ENCODE measurements at regions not wholly inside any gene's neighbourhood (a gene's known extent, or its start where the extent isn't known, plus 50 kb on each side); places are given as distances from the start of the nearest gene placed in this dataset.
"Not testable (repeated sequence)": the region's sequence is repeated elsewhere in the genome, so short reads cannot be mapped to it uniquely, and the experiment has no call there.

DNA sequence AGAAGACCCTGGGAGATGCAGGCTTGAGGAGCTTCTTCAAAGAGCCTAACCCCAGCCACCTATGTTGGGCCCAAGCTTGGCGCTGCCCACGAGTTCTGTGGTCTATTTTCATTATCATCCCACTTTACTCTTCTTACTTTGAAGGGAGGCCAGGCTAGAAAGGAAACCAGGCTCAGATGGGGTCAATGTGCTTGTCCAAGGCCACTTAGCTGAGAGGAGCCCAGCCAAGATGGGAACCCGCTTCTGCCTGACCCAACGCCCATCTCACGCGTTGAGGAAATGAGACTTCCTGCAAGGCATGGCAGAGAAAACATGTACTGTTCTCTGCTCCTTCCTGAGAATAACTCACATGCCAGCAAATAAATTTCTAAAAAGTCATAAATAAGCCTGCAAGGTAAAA lies 486.3 kb upstream of the PROK2 start:
- FAIRE-seq (no peak), DNase-seq (ENCODE audit: insufficient read length, low spot score) (no peak)

DNA sequence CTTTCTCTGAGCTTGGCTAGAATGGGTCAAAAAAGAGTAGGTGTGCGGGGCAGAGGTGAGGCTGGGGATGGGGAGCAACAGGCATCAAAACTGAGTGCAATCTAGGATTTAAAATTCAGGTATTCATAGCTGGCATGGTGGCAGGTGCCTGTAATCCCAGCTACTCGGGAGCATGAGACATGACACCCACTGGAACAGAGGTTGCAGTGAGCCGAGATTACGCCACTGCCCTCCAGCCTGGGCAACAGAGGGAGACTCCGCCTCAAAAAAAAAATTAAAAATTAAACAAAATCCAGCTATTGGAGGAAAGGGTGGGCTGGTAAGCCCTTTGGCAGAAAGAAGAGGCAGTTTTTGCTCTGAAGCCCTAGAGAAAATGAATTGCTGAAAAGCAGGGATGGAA lies 485.8 kb upstream of the PROK2 start:
- FAIRE-seq (no peak), DNase-seq (ENCODE audit: insufficient read length, low spot score) (no peak)

GRCh38 chr3:72270072-72270681 lies 485.2 kb upstream of the PROK2 start:
- FAIRE-seq (no peak), DNase-seq (ENCODE audit: insufficient read length, low spot score) (peak; percentile 64)

- no peak for DNase-seq (ENCODE audit: insufficient read length, low spot score)
- no peak for FAIRE-seq
Measured at GRCh38 chr3:72269475-72269874, 484.5 kb upstream of the PROK2 start.

- DNase-seq (ENCODE audit: insufficient read length, low spot score); FAIRE-seq: not testable (repeated sequence)
Measured at GRCh38 chr3:72266921-72267524, 482.1 kb upstream of the PROK2 start.

GRCh38 chr3:72266016-72266370 lies 481.0 kb upstream of the PROK2 start:
- FAIRE-seq (no peak), DNase-seq (ENCODE audit: insufficient read length, low spot score) (no peak)

- no peak for DNase-seq (ENCODE audit: insufficient read length, low spot score)
- no peak for FAIRE-seq
Measured at GRCh38 chr3:72265256-72266015, 480.5 kb upstream of the PROK2 start.

DNA sequence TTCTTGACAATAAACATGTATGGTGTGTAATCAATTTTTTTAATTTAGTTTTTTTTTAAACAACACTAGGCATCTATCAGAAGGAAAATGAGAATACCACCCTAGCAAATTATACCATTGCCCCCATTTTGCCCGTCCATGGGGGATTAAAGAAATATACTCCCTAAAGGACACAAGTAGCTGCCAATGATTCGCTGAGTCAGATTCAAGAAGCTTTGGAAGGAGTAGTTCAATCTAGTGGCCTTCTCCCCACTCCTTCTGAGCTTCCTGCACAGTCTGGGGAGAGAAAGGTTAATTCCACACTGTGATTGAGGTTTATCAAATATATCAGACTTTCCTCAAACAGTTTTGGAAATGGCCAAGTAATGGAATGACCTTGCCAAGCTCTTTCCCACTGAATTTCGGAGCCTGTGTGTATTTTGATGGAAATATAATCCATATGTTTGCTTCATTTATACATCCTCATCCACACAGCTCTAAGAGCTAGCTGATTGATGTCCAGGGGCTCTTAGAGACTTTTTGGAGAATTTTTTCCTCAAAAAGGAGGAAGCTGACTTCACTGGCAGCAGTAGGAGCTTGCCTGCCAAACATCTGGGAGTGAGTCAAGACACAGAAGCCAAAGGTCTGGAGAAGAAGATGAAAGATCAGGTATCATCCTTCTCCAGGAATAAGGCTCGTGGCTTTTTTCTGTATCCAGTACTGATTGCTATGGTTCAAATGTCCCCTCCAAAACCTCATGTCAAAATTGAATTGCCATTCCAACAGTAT lies 478.5 kb upstream of the PROK2 start:
- DNase-seq (ENCODE audit: insufficient read length, low spot score): no peak
- no peak for FAIRE-seq

- FAIRE-seq: no peak
- DNase-seq (ENCODE audit: insufficient read length, low spot score): no peak
Measured at GRCh38 chr3:72262736-72263135, 477.8 kb upstream of the PROK2 start.

- DNase-seq (ENCODE audit: insufficient read length, low spot score) (no peak), FAIRE-seq (no peak)
Measured at GRCh38 chr3:72261566-72262564, 476.9 kb upstream of the PROK2 start.

DNA sequence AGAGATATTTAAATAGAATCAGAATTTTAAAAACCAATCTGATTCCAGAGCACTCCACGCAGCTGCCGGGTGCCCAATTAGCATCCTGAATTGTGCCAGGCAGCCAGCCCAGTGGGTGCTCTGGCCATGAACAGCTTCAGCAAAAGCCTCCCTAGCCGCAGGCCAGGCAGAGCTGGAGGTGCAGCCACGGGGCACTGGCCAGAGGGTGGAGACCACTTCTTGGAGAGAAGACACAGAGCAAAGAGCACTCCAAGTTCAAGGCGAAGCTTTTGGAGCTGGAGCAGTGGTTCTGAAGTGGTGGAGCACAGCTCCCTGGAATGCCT lies 475.6 kb upstream of the PROK2 start:
- no peak for DNase-seq (ENCODE audit: insufficient read length, low spot score)
- FAIRE-seq: no peak

DNA sequence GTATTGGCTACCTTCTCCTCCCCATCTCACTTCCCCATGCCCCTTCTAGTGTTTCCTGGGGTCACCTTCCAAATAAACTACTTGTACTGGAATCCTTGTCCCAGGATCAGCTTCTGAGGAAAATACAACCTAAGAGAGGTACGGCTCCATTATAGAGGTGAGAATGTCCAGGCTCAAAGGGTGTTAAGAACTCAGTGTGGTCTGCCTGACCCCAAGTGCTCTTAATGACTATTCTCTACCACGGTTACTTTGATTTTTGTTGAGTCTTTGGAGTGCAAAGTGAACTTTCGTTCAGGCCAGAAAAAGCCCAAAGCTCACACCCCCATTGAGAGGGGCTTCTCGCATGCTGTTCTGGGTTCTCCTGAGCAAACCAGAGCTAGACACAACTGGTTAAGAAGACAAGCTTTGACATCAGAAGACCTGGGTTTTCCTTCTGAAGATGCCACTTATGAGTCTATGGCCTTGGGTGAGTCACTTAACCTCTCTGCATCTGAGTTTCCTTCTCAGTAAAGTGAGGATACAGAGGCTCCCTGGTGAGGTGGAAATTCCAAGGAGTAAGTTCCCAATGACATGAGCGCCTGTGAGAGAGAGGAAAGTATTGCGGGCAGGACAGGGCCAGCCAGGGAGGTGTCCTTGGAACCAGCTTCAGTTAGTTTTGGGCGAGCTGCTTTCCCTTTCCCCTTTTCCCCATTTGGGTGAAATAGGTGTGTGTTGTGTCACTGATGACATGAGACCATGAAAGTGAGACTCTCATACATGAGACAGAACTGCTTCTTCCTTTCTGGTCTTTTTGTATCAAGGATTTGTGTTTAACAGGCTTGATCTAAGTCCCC lies 475.0 kb upstream of the PROK2 start:
- DNase-seq (ENCODE audit: insufficient read length, low spot score) (no peak), FAIRE-seq (no peak)

GRCh38 chr3:72258361-72259141 lies 473.6 kb upstream of the PROK2 start:
- FAIRE-seq (no peak), DNase-seq (ENCODE audit: insufficient read length, low spot score) (no peak)

DNA sequence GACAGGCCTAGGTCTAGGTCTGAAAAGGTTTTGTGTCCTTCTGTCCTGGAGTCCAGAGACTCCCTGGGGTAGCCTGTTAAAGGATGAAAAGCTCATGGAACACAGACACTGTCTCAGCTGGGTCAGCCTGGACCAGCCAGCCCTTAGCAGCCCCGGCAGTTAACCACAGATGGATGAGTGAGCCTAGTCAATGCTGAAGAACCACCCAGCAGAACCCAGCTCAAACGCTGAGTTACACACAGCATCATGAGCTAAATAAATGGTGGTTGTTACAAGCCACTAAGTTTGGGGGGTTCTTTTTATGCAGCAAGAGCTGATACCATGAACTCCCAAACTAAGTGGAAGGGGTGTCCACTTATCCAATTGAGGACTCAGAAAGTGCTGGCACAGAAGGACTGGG lies 472.8 kb upstream of the PROK2 start:
- no peak for DNase-seq (ENCODE audit: insufficient read length, low spot score)
- FAIRE-seq: no peak

- DNase-seq (ENCODE audit: insufficient read length, low spot score): no peak
- FAIRE-seq: no peak
Measured at GRCh38 chr3:72257203-72257602, 472.3 kb upstream of the PROK2 start.

DNA sequence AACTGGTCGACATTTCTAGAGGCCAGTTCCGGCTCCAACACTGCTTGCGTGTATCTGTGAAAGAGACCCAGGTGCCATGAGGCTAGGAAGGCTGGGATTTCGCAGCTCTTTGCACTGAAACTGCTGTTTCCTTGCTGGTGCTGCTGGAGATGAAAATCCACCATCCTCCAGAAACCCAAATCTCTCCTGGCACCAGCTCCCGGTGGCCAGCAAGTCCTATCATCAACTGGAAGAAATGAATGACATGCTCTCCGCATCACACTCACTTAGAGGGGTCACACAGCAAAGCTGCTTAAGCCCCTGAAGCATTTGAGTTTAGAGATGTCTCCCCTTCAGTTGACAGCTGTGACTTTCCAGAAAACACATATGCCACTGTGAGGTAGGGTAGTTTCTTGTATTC lies 471.8 kb upstream of the PROK2 start:
- DNase-seq (ENCODE audit: insufficient read length, low spot score) (no peak), FAIRE-seq (no peak)

DNA sequence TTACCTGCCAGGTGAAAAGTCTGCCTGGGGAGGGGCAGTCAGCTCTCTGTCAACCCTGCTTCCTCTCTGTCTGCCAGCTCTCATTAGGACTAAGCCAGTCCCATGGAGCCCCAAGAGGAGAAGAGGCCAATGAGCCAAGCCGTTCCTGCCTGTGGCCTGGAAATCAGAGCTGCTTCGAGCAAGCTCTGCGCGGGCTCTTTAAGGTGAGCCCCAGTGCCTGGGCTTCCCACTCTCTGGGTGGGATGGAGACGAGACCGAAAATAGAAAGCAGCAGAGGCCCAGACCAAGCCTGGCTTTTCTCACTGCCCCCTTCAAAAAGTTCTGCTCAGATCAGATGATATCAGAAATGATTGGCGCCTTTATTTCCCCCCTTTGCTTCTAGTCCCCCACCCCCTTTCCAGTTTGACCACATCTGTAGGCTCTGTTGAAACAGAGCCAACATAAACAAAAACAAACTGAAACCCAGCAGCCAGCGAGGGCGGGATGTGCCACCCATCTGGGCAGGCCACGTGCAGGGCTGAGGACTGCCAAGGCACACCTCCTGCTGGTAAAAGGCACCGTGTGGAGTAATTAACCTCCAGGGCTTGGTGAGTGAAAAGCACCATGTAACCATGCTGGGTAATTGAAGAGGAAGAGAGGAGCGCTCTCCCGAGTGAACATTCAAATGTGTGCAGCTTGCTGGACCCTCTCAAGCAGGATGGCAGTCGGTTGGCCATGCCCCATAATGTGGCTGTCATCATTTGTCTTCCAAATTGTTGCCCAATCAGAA lies 471.0 kb upstream of the PROK2 start:
- no peak for FAIRE-seq

DNA sequence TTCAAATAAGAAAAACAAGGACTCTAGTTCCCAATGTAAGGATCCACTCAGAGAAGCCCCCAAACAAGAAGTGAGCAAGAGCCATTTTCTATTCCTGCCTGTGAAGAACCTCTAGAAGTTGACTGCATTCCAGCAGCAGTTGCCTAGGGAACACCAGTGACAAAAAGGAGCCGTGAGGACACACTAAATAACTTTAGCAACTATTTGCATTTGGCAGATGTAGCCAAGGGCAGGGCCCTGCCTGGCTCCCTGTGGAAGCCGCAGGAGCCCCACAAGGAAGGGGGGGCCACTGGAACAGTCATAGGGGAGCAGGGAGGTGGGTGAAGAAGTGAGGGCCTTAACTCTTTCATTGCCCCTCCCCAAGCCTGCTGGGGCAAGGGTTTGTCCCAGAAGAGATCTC lies 470.2 kb upstream of the PROK2 start:
- DNase-seq (ENCODE audit: insufficient read length, low spot score): no peak
- no peak for FAIRE-seq

More for the DNA sequence above, 471.0 kb upstream of the PROK2 start:
- peak; percentile 20 for DNase-seq (ENCODE audit: insufficient read length, low spot score)

Data from HTR-8/SVneo (cell line).